SK-N-SH treated with all-trans-retinoic acid at 6 μM for 48 hours (cell line): ENCODE measurements at regions not wholly inside any gene's neighbourhood (a gene's known extent, or its start where the extent isn't known, plus 50 kb on each side); places are given as distances from the start of the nearest gene placed in this dataset.

Source experiments
- ARNTL ChIP-seq: fragments of 450-650 bp; formaldehyde crosslinking; IDR thresholded peaks from 2 replicates; pipeline ENCODE4 v1.5.0; 2020; ENCODE audit warnings: low read depth, mild to moderate bottlenecking, moderate library complexity, borderline replicate concordance
- BACH2 ChIP-seq: fragments of 250-450 bp; sonication (Bioruptor Pico); IDR thresholded peaks from 2 replicates; pipeline ENCODE4 v1.9.0; 2021; ENCODE audit warnings: mild to moderate bottlenecking, borderline replicate concordance
- CSDC2 ChIP-seq: fragments of 250-450 bp; sonication (Bioruptor Pico); IDR thresholded peaks from 2 replicates; pipeline ENCODE4 v1.5.0; 2020; ENCODE audit warnings: mild to moderate bottlenecking, moderate library complexity
- ESRRG ChIP-seq: fragments of 250-450 bp; sonication (Bioruptor Pico); IDR thresholded peaks from 2 replicates; pipeline ENCODE4 v1.6.1; 2021; ENCODE audit warnings: mild to moderate bottlenecking
- OSR1 ChIP-seq: fragments of 250-450 bp; sonication (Bioruptor Pico); IDR thresholded peaks from 2 replicates; pipeline ENCODE4 v1.8.0; 2022; ENCODE audit warnings: moderate library complexity, mild to moderate bottlenecking, inconsistent platforms
- POU6F1 ChIP-seq: fragments of 250-450 bp; sonication (Bioruptor Pico); IDR thresholded peaks from 2 replicates; pipeline ENCODE4 v1.8.0; 2021; ENCODE audit warnings: low read depth, mild to moderate bottlenecking, moderate library complexity, borderline replicate concordance
- RARB ChIP-seq: fragments of 250-450 bp; sonication (Bioruptor Pico); IDR thresholded peaks from 2 replicates; pipeline ENCODE4 v1.8.0; 2021; ENCODE audit warnings: mild to moderate bottlenecking, moderate library complexity
- SNAI2 ChIP-seq: fragments of 250-450 bp; sonication (Bioruptor Pico); IDR thresholded peaks from 2 replicates; pipeline ENCODE4 v1.5.0; 2020; ENCODE audit warnings: mild to moderate bottlenecking, moderate library complexity
- TCF4 ChIP-seq: fragments of 250-450 bp; sonication (Bioruptor Pico); IDR thresholded peaks from 2 replicates; pipeline ENCODE4 v1.8.0; 2021; ENCODE audit warnings: mild to moderate bottlenecking, moderate library complexity, borderline replicate concordance
- TSHZ2 ChIP-seq: fragments of 250-450 bp; sonication (Bioruptor Pico); IDR thresholded peaks from 2 replicates; pipeline ENCODE4 v1.5.0; 2020; ENCODE audit warnings: mild to moderate bottlenecking, moderate library complexity
- ZC3H10 ChIP-seq: fragments of 250-450 bp; sonication (Bioruptor Pico); IDR thresholded peaks from 2 replicates; pipeline ENCODE4 v1.5.1; 2021; ENCODE audit warnings: mild to moderate bottlenecking, moderate library complexity
- ZFP30 ChIP-seq: fragments of 450-650 bp; formaldehyde crosslinking; IDR thresholded peaks from 2 replicates; pipeline ENCODE4 v1.5.0; 2022; ENCODE audit warnings: mild to moderate bottlenecking, moderate library complexity
- ZNF565 ChIP-seq: fragments of 450-650 bp; formaldehyde crosslinking; conservative IDR thresholded peaks from 2 replicates; pipeline ENCODE4 v1.5.0; 2020; ENCODE audit warnings: low read depth, mild to moderate bottlenecking, moderate library complexity

DNA sequence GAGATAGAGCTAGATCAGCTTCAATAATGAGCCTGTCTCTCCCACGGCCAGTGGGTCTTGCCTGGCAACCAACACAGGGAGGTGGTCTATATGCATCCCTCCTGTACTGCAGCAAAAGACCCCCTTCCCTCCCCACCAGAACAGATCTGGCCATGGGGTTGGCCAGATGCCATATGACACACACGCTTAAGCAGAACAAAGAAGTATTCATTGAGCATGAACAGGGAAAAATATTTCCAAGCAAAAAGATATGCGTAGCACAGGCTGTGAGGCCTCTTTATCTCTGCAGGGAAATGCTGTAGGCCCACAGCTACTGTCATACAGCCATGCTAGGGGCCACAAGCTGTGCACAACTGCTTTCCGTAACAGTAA lies 73.4 kb upstream of the NRSN1 start:
- no peak for TF ChIP-seq OSR1 (CRISPR knock-in tag)
- no peak for TF ChIP-seq ZC3H10 (CRISPR knock-in tag)
- no peak for TF ChIP-seq SNAI2 (CRISPR knock-in tag)
- no peak for TF ChIP-seq RARB (CRISPR knock-in tag)
- no peak for TF ChIP-seq TSHZ2 (CRISPR knock-in tag)
- TF ChIP-seq POU6F1 (CRISPR knock-in tag), result no peak
- no peak for TF ChIP-seq ZNF565 (CRISPR knock-in tag)
- TF ChIP-seq ARNTL (CRISPR knock-in tag), result no peak
- TF ChIP-seq ZFP30 (CRISPR knock-in tag), result no peak
- TF ChIP-seq ESRRG, result no peak
- no peak for TF ChIP-seq CSDC2 (CRISPR knock-in tag)
- TF ChIP-seq BACH2 (CRISPR knock-in tag), result no peak
- no peak for TF ChIP-seq TCF4 (CRISPR knock-in tag)
